ENCODE measurements at regions not wholly inside any gene's neighbourhood (a gene's known extent, or its start where the extent isn't known, plus 50 kb on each side); places are given as distances from the start of the nearest gene placed in this dataset.

DNA sequence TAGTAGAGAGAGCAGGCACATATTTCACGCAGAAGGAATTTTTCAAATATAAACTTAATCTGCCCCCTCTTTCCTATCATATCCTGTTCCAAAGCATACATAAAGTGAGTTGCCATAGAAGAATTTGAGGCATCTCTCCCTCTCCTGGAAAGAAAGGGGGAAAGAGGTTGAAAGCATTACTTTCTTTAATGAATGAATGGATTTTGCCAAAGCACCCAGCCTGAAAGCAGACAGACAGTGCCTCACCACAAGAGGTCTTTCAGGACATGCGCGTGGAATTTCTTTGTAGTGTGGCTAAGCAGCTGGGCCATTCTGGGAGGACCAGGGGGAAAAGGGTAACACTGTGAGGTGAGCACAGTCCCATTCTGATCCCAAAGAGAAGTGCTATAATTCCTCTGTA, 651.4 kb downstream of the IQCM start:
- H3K36me3 ChIP-seq (ENCODE audit: insufficient read depth, low read length), result no peaks in the 10 kb centered on the region
- no peaks in the 10 kb centered on the region for H3K79me2 ChIP-seq (ENCODE audit: insufficient read depth, low read length)
- no peaks in the 10 kb centered on the region for H3K9me3 ChIP-seq (ENCODE audit: low read depth, low read length)
- no peak for DNase-seq (ENCODE audit: insufficient read length, low spot score, missing footprints)
- H3K4me1 ChIP-seq (ENCODE audit: insufficient read depth, low read length), result peaks cover 36% of the 10 kb centered on the region
- peak overlapping the region; percentile 50 for H2AFZ ChIP-seq (ENCODE audit: low read length)
- H3K4me3 ChIP-seq (ENCODE audit: insufficient read depth, low read length), result no peak overlapping the region
- peak overlapping the region; percentile 47 for H3K4me2 ChIP-seq (ENCODE audit: insufficient read depth, low read length)
- TF ChIP-seq CTCF (IDR thresholded peaks at IDR 0.05; ENCODE audit: extremely low read depth, low read depth, low read length), result no peak
- H4K20me1 ChIP-seq (ENCODE audit: insufficient read depth, low read length), result no peaks in the 10 kb centered on the region
- H3K27ac ChIP-seq (ENCODE audit: low read depth, low read length), result peak overlapping the region; percentile 60
- H3K27me3 ChIP-seq (ENCODE audit: insufficient read depth, low read length), result no peaks in the 10 kb centered on the region

- H3K79me2 ChIP-seq (ENCODE audit: insufficient read depth, low read length), result no peaks in the 10 kb centered on the region
- no peak overlapping the region for H2AFZ ChIP-seq (ENCODE audit: low read length)
- H3K36me3 ChIP-seq (ENCODE audit: insufficient read depth, low read length), result no peaks in the 10 kb centered on the region
- no peak overlapping the region for H3K4me2 ChIP-seq (ENCODE audit: insufficient read depth, low read length)
- no peak overlapping the region for H3K4me3 ChIP-seq (ENCODE audit: insufficient read depth, low read length)
- no peaks in the 10 kb centered on the region for H4K20me1 ChIP-seq (ENCODE audit: insufficient read depth, low read length)
- no peak for TF ChIP-seq CTCF (IDR thresholded peaks at IDR 0.05; ENCODE audit: extremely low read depth, low read depth, low read length)
- no peaks in the 10 kb centered on the region for H3K9me3 ChIP-seq (ENCODE audit: low read depth, low read length)
- H3K27ac ChIP-seq (ENCODE audit: low read depth, low read length), result no peak overlapping the region
- peaks cover 33% of the 10 kb centered on the region for H3K4me1 ChIP-seq (ENCODE audit: insufficient read depth, low read length)
- H3K27me3 ChIP-seq (ENCODE audit: insufficient read depth, low read length), result no peaks in the 10 kb centered on the region
- no peak for DNase-seq (ENCODE audit: insufficient read length, low spot score, missing footprints)
Observed at GRCh38 chr4:149161247-149161646, 654.4 kb downstream of the IQCM start.

DNA sequence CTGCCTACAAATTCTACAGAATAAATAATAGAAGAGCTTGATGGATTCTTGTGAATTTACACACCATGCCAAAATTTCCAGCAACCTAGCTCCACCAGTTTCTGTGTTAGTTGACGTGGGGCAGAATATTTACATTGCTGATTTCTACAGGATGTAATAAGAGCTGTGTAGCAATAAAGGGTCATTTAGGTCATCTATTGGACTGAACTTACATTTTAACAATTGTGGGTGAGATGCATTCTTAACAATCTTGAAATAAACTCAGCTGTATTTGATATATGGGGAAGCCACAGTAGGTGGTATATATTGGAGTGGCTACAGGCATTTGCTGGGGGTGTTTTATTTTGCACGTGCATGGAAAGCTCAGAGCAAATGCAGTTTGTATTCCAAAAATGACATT, 655.3 kb downstream of the IQCM start:
- Histone ChIP-seq H3K4me2 (ENCODE audit: insufficient read depth, low read length) (no peak overlapping the region), H3K4me1 (ENCODE audit: insufficient read depth, low read length) (peaks cover 33% of the 10 kb centered on the region), H2AFZ (ENCODE audit: low read length) (no peak overlapping the region), H4K20me1 (ENCODE audit: insufficient read depth, low read length) (no peaks in the 10 kb centered on the region), H3K36me3 (ENCODE audit: insufficient read depth, low read length) (no peaks in the 10 kb centered on the region), H3K9me3 (ENCODE audit: low read depth, low read length) (no peaks in the 10 kb centered on the region), H3K27me3 (ENCODE audit: insufficient read depth, low read length) (no peaks in the 10 kb centered on the region), H3K27ac (ENCODE audit: low read depth, low read length) (no peak overlapping the region), H3K4me3 (ENCODE audit: insufficient read depth, low read length) (no peak overlapping the region), H3K79me2 (ENCODE audit: insufficient read depth, low read length) (no peaks in the 10 kb centered on the region)
- DNase-seq (ENCODE audit: insufficient read length, low spot score, missing footprints), result no peak
- no peak for TF ChIP-seq CTCF (IDR thresholded peaks at IDR 0.05; ENCODE audit: extremely low read depth, low read depth, low read length)

DNA sequence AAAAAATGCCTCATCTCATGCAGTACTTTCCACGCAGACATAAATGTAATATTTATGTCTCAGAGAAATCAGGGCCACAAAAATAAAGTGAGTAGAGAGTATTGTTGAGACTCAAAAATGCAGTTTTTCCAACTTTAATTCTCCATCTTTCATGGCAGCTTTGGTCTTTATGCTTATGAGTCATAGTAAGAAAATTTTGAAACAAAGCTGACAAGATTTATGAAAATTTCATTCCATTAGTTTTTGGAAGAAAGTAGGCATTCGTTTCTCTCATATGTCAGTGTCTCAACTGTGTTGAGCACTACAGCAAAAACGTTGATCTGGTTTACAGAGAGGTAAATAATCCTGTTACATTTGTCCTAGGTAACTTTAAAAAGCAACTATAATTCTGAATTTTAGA, 656.8 kb downstream of the IQCM start:
- DNase-seq (ENCODE audit: insufficient read length, low spot score, missing footprints), result no peak
- Histone ChIP-seq H3K4me3 (ENCODE audit: insufficient read depth, low read length) (no peak overlapping the region), H3K4me2 (ENCODE audit: insufficient read depth, low read length) (no peak overlapping the region), H3K36me3 (ENCODE audit: insufficient read depth, low read length) (no peaks in the 10 kb centered on the region), H3K27ac (ENCODE audit: low read depth, low read length) (no peak overlapping the region), H3K4me1 (ENCODE audit: insufficient read depth, low read length) (peaks cover 23% of the 10 kb centered on the region), H2AFZ (ENCODE audit: low read length) (no peak overlapping the region), H3K79me2 (ENCODE audit: insufficient read depth, low read length) (no peaks in the 10 kb centered on the region), H3K27me3 (ENCODE audit: insufficient read depth, low read length) (no peaks in the 10 kb centered on the region), H3K9me3 (ENCODE audit: low read depth, low read length) (no peaks in the 10 kb centered on the region), H4K20me1 (ENCODE audit: insufficient read depth, low read length) (no peaks in the 10 kb centered on the region)
- no peak for TF ChIP-seq CTCF (IDR thresholded peaks at IDR 0.05; ENCODE audit: extremely low read depth, low read depth, low read length)
